Ishikawa (cell line): ENCODE measurements at regions not wholly inside any gene's neighbourhood (a gene's known extent, or its start where the extent isn't known, plus 50 kb on each side); places are given as distances from the start of the nearest gene placed in this dataset.

Experiments used
- CEBPB ChIP-seq: IDR thresholded peaks from 2 replicates; pipeline ENCODE4 v1.6.1; 2012
- CREB1 ChIP-seq: IDR thresholded peaks from 2 replicates; pipeline ENCODE4 v1.6.1; 2012; ENCODE audit warnings: low read depth
- EGR1 ChIP-seq: IDR thresholded peaks from 2 replicates; pipeline ENCODE4 v1.6.1; 2012
- EP300 ChIP-seq: IDR thresholded peaks from 2 replicates; pipeline ENCODE4 v1.6.1; 2012; ENCODE audit warnings: borderline replicate concordance
- FOXM1 ChIP-seq: IDR thresholded peaks from 2 replicates; pipeline ENCODE4 v1.6.1; 2012; ENCODE audit warnings: low read depth, borderline replicate concordance
- NFIC ChIP-seq: IDR thresholded peaks from 2 replicates; pipeline ENCODE4 v1.6.1; 2012
- RAD21 ChIP-seq: IDR thresholded peaks from 2 replicates; pipeline ENCODE4 v1.6.1; 2012; ENCODE audit warnings: low read depth
- REST ChIP-seq: IDR thresholded peaks from 2 replicates; pipeline ENCODE4 v1.6.1; 2012; ENCODE audit warnings: low read depth, mild to moderate bottlenecking
- TAF1 ChIP-seq: IDR thresholded peaks from 2 replicates; pipeline ENCODE4 v1.6.1; 2012; ENCODE audit warnings: low read depth, mild to moderate bottlenecking
- TCF12 ChIP-seq: IDR thresholded peaks from 2 replicates; pipeline ENCODE4 v1.6.1; 2012; ENCODE audit warnings: low read depth
- TEAD4 ChIP-seq: IDR thresholded peaks from 2 replicates; pipeline ENCODE4 v1.6.1; 2012
- YY1 ChIP-seq: IDR thresholded peaks from 2 replicates; pipeline ENCODE4 v1.6.1; 2012; ENCODE audit warnings: low read depth
- ZBTB7A ChIP-seq: IDR thresholded peaks from 2 replicates; pipeline ENCODE4 v1.6.1; 2012; ENCODE audit warnings: low read depth
- TF ChIP-seq, protein P1 (sequence below): IDR thresholded peaks from 2 replicates; pipeline ENCODE4 v1.6.1; 2012
- TF ChIP-seq, protein P2 (sequence below): IDR thresholded peaks from 2 replicates; pipeline ENCODE4 v1.6.1; 2012

- no peak for TF ChIP-seq CEBPB
- no peak for TF ChIP-seq NFIC
- no peak for TF ChIP-seq REST
- TF ChIP-seq FOXM1, result no peak
- no peak for TF ChIP-seq YY1
- TF ChIP-seq RAD21, result no peak
- no peak for TF ChIP-seq CREB1
- no peak for TF ChIP-seq TAF1
- no peak for TF ChIP-seq EGR1
- no peak for TF ChIP-seq EP300
- no peak for TF ChIP-seq TEAD4
- TF ChIP-seq, protein P1, sequence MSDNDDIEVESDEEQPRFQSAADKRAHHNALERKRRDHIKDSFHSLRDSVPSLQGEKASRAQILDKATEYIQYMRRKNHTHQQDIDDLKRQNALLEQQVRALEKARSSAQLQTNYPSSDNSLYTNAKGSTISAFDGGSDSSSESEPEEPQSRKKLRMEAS, result no peak
- TF ChIP-seq ZBTB7A, result no peak
- TF ChIP-seq, protein P2, sequence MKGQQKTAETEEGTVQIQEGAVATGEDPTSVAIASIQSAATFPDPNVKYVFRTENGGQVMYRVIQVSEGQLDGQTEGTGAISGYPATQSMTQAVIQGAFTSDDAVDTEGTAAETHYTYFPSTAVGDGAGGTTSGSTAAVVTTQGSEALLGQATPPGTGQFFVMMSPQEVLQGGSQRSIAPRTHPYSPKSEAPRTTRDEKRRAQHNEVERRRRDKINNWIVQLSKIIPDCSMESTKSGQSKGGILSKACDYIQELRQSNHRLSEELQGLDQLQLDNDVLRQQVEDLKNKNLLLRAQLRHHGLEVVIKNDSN, result no peak
- no peak for TF ChIP-seq TCF12
These were observed 1616.1 kb downstream of the C4orf33 start for GRCh38 chr4:130712038-130712437.

- TF ChIP-seq ZBTB7A (no peak), TAF1 (no peak), CREB1 (no peak), TEAD4 (no peak), YY1 (no peak)
These were observed 1618.1 kb downstream of the C4orf33 start for GRCh38 chr4:130714006-130714405.

GRCh38 chr4:130722361-130722760 is 1626.4 kb downstream of the C4orf33 start:
- no peak for TF ChIP-seq YY1
- TF ChIP-seq CREB1, result no peak
- peak; percentile 36; the same call in 1 of the 2 replicates for TF ChIP-seq CEBPB

DNA sequence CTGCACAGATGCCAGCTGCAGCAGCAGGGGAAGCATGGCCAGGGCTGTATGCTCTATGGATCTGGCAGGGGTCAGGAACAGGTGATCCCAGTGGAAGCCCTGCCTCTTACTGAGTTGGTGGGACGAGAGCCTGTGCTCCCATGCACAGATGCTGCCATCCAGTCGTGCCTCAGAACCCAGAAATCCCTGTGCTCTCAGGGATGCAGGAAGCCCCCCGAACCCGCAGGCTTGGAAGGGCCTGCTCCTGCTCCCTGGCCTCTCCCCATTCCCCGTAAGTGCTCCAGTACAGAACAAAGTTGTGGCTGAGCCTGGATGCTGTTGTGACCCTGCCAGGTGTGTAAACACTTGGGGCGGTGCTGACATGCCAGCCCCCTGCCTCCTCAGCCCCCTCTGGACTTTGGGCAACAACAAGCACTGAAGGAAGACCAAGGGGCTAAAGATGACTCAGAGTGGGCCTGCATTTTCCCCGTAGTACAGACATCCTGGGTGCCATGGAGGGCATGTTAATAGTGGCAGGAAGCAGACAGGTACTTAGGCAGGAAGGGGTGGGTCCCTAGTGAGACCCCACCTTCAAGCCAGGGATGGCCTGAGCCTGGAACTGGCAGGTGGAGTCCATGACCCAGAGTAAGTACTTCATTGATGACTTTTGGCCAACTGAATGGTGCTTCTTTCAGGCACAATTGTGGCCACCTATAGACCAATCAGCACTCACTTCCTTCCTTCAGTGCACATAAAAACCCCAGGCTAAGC is 1640.7 kb downstream of the C4orf33 start:
- TF ChIP-seq REST (no peak), CREB1 (no peak), ZBTB7A (no peak), NFIC (no peak)
- TF ChIP-seq, protein P2, result no peak
- TF ChIP-seq, protein P1, result no peak

DNA sequence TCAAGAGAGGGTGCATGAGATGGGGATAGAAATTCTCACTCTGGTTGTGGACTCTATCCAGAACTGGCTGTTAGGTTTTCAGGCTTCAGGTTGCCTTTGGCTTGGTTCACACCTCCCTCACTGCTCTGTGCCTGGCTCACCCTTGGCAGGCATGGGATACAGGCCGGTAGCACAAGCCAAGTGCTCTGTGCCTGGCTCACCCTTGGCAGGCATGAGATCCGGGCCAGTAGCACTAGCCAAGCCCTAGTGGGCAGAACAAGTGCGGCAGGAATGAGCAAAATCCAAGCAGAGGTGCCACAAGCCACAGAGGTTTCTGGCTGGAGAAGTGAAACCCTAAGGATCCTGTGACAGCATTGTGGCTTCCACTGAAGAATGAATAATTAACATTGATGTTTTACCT is 1642.3 kb downstream of the C4orf33 start:
- no peak for TF ChIP-seq NFIC
- TF ChIP-seq RAD21, result no peak
- no peak for TF ChIP-seq CREB1
- TF ChIP-seq EGR1, result no peak
- TF ChIP-seq CEBPB, result no peak
- no peak for TF ChIP-seq EP300
- TF ChIP-seq, protein P2, result no peak
- TF ChIP-seq FOXM1, result no peak

DNA sequence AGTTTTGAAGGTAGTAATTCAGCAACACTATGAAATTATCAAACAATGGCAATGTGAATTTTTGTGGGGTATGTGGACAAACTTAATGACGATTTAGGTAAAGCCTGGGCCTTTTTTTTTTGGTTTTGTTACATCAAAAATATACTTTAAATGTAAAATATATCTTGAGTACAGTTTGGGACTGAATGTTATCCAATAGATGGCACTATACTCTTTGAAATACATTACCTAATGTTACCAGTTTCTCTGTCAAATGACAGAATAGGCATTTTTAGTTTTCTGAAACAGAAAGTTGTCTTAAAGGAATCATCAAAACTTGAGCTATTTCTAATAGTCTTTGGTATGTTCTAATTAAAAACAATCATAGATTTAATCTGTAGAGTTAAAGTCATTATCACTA is 1651.9 kb downstream of the C4orf33 start:
- TF ChIP-seq RAD21 (peak; percentile 42), TAF1 (no peak)
